WTC11 (cell line): ENCODE measurements at regions not wholly inside any gene's neighbourhood (a gene's known extent, or its start where the extent isn't known, plus 50 kb on each side); places are given as distances from the start of the nearest gene placed in this dataset.

Source experiments
- ATAC-seq: fragments of 200-7000 bp; cut with Tn5 transposase; 2 replicates; pipeline ENCODE4 v1.10.0; 2021; ENCODE audit warnings: mild to moderate bottlenecking, moderate library complexity
- CTCF ChIA-PET: fragments of 300-600 bp; sonication (Branson Sonifier 250); formaldehyde crosslinking; loops from one replicate; lab custom pipeline; 2021; ENCODE audit warnings: antibody characterized with exemption; lab: Charles Lee
- POLR2A ChIA-PET: fragments of 350-600 bp; sonication (Branson Sonifier 250); formaldehyde crosslinking; loops from one replicate; lab custom pipeline; 2021; ENCODE audit warnings: antibody characterized with exemption; lab: Charles Lee
- DNase-seq: peaks from one replicate; pipeline ENCODE4 v3.0.0; 2021; ENCODE audit warnings: low spot score
- H3K27ac Mint-ChIP-seq: 2 replicates; pipeline ENCODE4 v1.8.0; 2021; ENCODE audit warnings: mixed read lengths
- H3K27me3 Mint-ChIP-seq: 2 replicates; pipeline ENCODE4 v1.8.0; 2021; ENCODE audit warnings: low read depth, mild to moderate bottlenecking, moderate library complexity, mixed read lengths
- H3K36me3 Mint-ChIP-seq: 2 replicates; pipeline ENCODE4 v1.8.0; 2021; ENCODE audit warnings: mixed read lengths
- H3K4me1 Mint-ChIP-seq: 2 replicates; pipeline ENCODE4 v1.8.0; 2022; ENCODE audit warnings: mixed read lengths
- H3K4me3 Mint-ChIP-seq: 2 replicates; pipeline ENCODE4 v1.8.0; 2021; ENCODE audit warnings: mild to moderate bottlenecking, moderate library complexity, mixed read lengths
- H3K9me3 Mint-ChIP-seq: 2 replicates; pipeline ENCODE4 v1.8.0; 2021; ENCODE audit warnings: mixed read lengths
- ATF1 ChIP-seq: sonication (generic); formaldehyde crosslinking; IDR thresholded peaks from 2 replicates; pipeline ENCODE4 v1.8.1; 2023; ENCODE audit warnings: mild to moderate bottlenecking, moderate library complexity, missing genetic modification reagents
- CBFB ChIP-seq: sonication (generic); formaldehyde crosslinking; IDR thresholded peaks from 2 replicates; pipeline ENCODE4 v1.8.1; 2022; ENCODE audit warnings: mild to moderate bottlenecking, low read depth, missing genetic modification reagents
- CREB1 ChIP-seq: sonication (generic); formaldehyde crosslinking; IDR thresholded peaks from 2 replicates; pipeline ENCODE4 v1.8.0; 2023; ENCODE audit warnings: mild to moderate bottlenecking, missing genetic modification reagents
- CREM ChIP-seq: sonication (generic); formaldehyde crosslinking; IDR thresholded peaks from 2 replicates; pipeline ENCODE4 v1.8.1; 2022; ENCODE audit warnings: mild to moderate bottlenecking, missing genetic modification reagents, moderate library complexity
- E2F4 ChIP-seq: sonication (generic); formaldehyde crosslinking; IDR thresholded peaks from 2 replicates; pipeline ENCODE4 v1.8.1; 2022; ENCODE audit warnings: low read depth, mild to moderate bottlenecking, moderate library complexity, missing genetic modification reagents, borderline replicate concordance
- E2F5 ChIP-seq: sonication (generic); formaldehyde crosslinking; IDR thresholded peaks from 2 replicates; pipeline ENCODE4 v1.8.1; 2022; ENCODE audit warnings: mild to moderate bottlenecking, moderate library complexity, missing genetic modification reagents
- FOXJ3 ChIP-seq: sonication (generic); formaldehyde crosslinking; IDR thresholded peaks from 2 replicates; pipeline ENCODE4 v1.9.0; 2021; ENCODE audit warnings: missing genetic modification reagents, mild to moderate bottlenecking, borderline replicate concordance
- FOXP1 ChIP-seq: sonication (generic); formaldehyde crosslinking; IDR thresholded peaks from 2 replicates; pipeline ENCODE4 v1.8.0; 2022; ENCODE audit warnings: missing genetic modification reagents, mild to moderate bottlenecking, moderate library complexity, borderline replicate concordance
- IRF1 ChIP-seq: sonication (generic); formaldehyde crosslinking; IDR thresholded peaks from 2 replicates; pipeline ENCODE4 v1.8.0; 2023; ENCODE audit warnings: missing genetic modification reagents
- KAT7 ChIP-seq: sonication (generic); formaldehyde crosslinking; IDR thresholded peaks from 2 replicates; pipeline ENCODE4 v1.8.1; 2023; ENCODE audit warnings: missing genetic modification reagents, mild to moderate bottlenecking, borderline replicate concordance
- MYBL2 ChIP-seq: sonication (generic); formaldehyde crosslinking; IDR thresholded peaks from 2 replicates; pipeline ENCODE4 v1.8.1; 2023; ENCODE audit warnings: mild to moderate bottlenecking, moderate library complexity, missing genetic modification reagents
- NFATC4 ChIP-seq: fragments of 250-450 bp; sonication (Bioruptor Pico); IDR thresholded peaks from 2 replicates; pipeline ENCODE4 v1.9.0; 2021; ENCODE audit warnings: mild to moderate bottlenecking
- NFE2L1 ChIP-seq: sonication (generic); formaldehyde crosslinking; IDR thresholded peaks from 2 replicates; pipeline ENCODE4 v1.8.1; 2023; ENCODE audit warnings: missing genetic modification reagents
- NFYB ChIP-seq: sonication (generic); formaldehyde crosslinking; conservative IDR thresholded peaks from 2 replicates; pipeline ENCODE4 v1.8.0; 2022; ENCODE audit warnings: low read depth, missing genetic modification reagents
- PREB ChIP-seq: sonication (generic); formaldehyde crosslinking; IDR thresholded peaks from 2 replicates; pipeline ENCODE4 v1.8.1; 2022; ENCODE audit warnings: mild to moderate bottlenecking, missing genetic modification reagents, moderate library complexity, borderline replicate concordance
- ZNF281 ChIP-seq: sonication (generic); formaldehyde crosslinking; IDR thresholded peaks from 2 replicates; pipeline ENCODE4 v1.8.0; 2023; ENCODE audit warnings: mild to moderate bottlenecking, missing genetic modification reagents
- ZNF671 ChIP-seq: fragments of 250-450 bp; sonication (Bioruptor Pico); IDR thresholded peaks from 2 replicates; pipeline ENCODE4 v1.8.0; 2021; ENCODE audit warnings: mild to moderate bottlenecking
- TF ChIP-seq, protein P1 (sequence below): sonication (generic); formaldehyde crosslinking; IDR thresholded peaks from 2 replicates; pipeline ENCODE4 v1.8.0; 2022; ENCODE audit warnings: mild to moderate bottlenecking, missing genetic modification reagents

GRCh38 chr9:78940121-78940855, 631.5 kb upstream of the TLE4 start (continued):
- TF ChIP-seq CREM (no peak), MYBL2 (no peak), ZNF671 (CRISPR knock-in tag) (no peak)

DNA sequence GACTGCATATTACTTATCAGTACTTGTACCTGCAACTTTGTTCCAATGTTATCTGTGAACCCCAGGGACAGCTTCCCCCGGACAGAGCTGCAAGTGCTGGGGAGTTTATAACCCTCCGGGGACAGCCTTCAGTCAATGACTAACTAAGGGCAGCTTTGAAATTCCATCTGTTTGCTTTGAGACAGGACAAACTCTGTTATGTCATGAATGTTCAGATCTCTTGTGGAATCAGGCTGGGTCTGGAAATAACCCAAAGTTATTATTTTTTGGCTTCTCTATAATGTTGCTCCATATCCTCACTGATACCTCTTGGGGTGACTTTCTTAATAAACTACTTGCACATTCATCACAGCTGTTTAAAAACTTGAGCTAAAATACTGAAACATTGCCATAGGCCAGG, 617.5 kb upstream of the TLE4 start:
- Mint-ChIP-seq H3K36me3 (peaks cover 27% of the 10 kb centered on the region), H3K4me1 (no peaks in the 10 kb centered on the region), H3K27me3 (no peaks in the 10 kb centered on the region; the same call in 1 of the 2 replicates), H3K9me3 (peaks cover 35% of the 10 kb centered on the region), H3K4me3 (no peak overlapping the region), H3K27ac (no peak overlapping the region)
- CTCF ChIA-PET: no interaction called here
- TF ChIP-seq E2F5 (no peak), NFATC4 (CRISPR knock-in tag) (no peak), KAT7 (CRISPR knock-in tag) (no peak), CBFB (CRISPR knock-in tag) (no peak), ZNF281 (CRISPR knock-in tag) (no peak), IRF1 (CRISPR knock-in tag) (no peak)
- DNase-seq (no peak), ATAC-seq (no peak)
- POLR2A ChIA-PET: no interaction called here

- no peaks in the 10 kb centered on the region; the same call in 1 of the 2 replicates for H3K27me3 Mint-ChIP-seq
- TF ChIP-seq E2F4 (CRISPR knock-in tag): no peak
- TF ChIP-seq NFYB (CRISPR knock-in tag): no peak
- TF ChIP-seq MYBL2: no peak
- TF ChIP-seq ATF1 (CRISPR knock-in tag): no peak
- TF ChIP-seq CREB1 (CRISPR knock-in tag): no peak
- TF ChIP-seq FOXJ3 (CRISPR knock-in tag): no peak
- no peak for TF ChIP-seq ZNF281 (CRISPR knock-in tag)
- TF ChIP-seq, protein P1, sequence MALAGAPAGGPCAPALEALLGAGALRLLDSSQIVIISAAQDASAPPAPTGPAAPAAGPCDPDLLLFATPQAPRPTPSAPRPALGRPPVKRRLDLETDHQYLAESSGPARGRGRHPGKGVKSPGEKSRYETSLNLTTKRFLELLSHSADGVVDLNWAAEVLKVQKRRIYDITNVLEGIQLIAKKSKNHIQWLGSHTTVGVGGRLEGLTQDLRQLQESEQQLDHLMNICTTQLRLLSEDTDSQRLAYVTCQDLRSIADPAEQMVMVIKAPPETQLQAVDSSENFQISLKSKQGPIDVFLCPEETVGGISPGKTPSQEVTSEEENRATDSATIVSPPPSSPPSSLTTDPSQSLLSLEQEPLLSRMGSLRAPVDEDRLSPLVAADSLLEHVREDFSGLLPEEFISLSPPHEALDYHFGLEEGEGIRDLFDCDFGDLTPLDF: no peak
- TF ChIP-seq FOXP1 (CRISPR knock-in tag): no peak
- TF ChIP-seq NFE2L1 (CRISPR knock-in tag): no peak
- TF ChIP-seq PREB (CRISPR knock-in tag): no peak
Measured at GRCh38 chr9:78958892-78959291, 612.9 kb upstream of the TLE4 start.

More at GRCh38 chr9:78958892-78959291, 612.9 kb upstream of the TLE4 start:
- Mint-ChIP-seq H3K9me3 (peaks cover 17% of the 10 kb centered on the region), H3K4me3 (no peak overlapping the region), H3K27ac (no peak overlapping the region), H3K4me1 (peaks cover 10% of the 10 kb centered on the region), H3K36me3 (peaks cover 4% of the 10 kb centered on the region; the same call in 1 of the 2 replicates)
- DNase-seq: no peak
- CTCF ChIA-PET: interaction anchor here (1.0 to 1.6 kb wide), 5 partner anchors 14 to 296 kb away, joined by 3 to 6 read pairs (median 4); no protein-coding TSS in a partner anchor
- POLR2A ChIA-PET: interaction anchor here (1.2 kb wide), 1 partner anchor 11 kb away, joined by 3 read pairs; no protein-coding TSS in a partner anchor
- peak; percentile 66 for ATAC-seq
